Astrocyte (in vitro differentiated cells and primary cell): ENCODE measurements at regions not wholly inside any gene's neighbourhood (a gene's known extent, or its start where the extent isn't known, plus 50 kb on each side); places are given as distances from the start of the nearest gene placed in this dataset.

Experiments
- CTCF ChIP-seq: IDR thresholded peaks from 2 replicates; pipeline ENCODE4 v1.5.1; 2011; ENCODE audit warnings: low read depth, mild to moderate bottlenecking, inconsistent platforms, low read length, moderate library complexity; ENCODE audit not compliant: insufficient read depth
- EZH2 ChIP-seq: IDR thresholded peaks from 2 replicates; pipeline ENCODE4 v1.6.1; 2012; ENCODE audit warnings: mild to moderate bottlenecking, low read length, inconsistent platforms; ENCODE audit not compliant: insufficient read depth

GRCh38 chr16:9039210-9039609 is 52.2 kb upstream of the HAPSTR1 start:
- no peak for TF ChIP-seq CTCF
- TF ChIP-seq EZH2 = no peak
